Suppressor macrophage (primary cell): ENCODE measurements at regions not wholly inside any gene's neighbourhood (a gene's known extent, or its start where the extent isn't known, plus 50 kb on each side); places are given as distances from the start of the nearest gene placed in this dataset.

ENCODE experiments used
- DNase-seq, 4 experiments: peaks; one replicate each; pipeline ENCODE4 v3.0.0-alpha.2; 2020 to 2022

DNA sequence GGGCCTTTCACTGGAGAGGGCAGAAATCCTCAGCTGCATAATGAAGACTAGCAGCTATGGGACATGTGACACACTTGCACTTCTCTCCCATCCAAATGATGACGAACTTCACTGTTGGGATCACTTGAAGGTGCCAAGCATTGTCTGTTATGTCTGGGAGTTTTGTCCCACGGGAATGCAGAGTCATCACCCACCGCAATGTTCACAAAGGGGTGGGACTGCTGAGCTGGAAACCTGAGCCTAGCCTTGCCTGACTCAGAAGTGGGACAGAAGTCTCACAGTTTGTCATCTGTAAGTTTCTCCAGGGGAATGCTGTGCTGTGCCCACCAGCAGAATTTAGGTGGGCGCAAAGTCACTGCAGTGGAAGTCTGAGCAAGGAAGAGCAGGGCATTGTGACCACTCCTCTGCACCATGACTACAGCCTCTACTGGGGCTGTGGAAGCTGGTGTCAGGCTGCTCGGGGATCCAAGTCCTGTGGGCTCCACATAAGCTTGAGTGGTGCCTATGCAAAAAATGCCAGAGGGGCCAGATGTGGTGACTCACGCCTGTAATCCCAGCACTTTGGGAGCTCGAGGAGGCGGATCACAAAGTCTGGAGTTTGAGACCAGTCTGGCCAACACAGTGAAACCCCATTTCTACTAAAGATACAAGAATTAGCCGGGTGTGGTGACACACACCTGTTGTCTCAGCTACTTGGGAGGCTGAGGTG is 472.0 kb upstream of the CNTNAP2 start:
- no peak for DNase-seq

DNA sequence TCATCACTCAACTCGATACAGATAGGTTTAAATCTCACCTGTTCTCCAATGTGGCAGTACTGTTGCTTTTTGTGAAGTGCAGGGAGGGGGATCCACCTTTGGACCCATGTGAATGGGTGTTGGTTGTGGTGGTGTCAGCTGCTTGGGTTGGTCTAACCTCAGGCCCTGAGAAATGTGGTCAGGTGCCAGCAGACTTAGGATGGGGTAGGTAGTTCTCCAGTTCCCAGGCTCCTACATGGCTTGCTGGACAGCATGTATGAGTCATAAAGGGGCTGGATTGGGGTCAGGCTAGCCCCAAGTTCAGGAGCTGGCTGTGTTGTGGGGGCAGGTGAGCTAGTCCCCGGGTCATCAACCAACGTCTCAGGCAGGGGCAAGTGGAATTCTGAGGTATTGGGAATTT is 472.6 kb upstream of the CNTNAP2 start:
- no peak for DNase-seq

DNA sequence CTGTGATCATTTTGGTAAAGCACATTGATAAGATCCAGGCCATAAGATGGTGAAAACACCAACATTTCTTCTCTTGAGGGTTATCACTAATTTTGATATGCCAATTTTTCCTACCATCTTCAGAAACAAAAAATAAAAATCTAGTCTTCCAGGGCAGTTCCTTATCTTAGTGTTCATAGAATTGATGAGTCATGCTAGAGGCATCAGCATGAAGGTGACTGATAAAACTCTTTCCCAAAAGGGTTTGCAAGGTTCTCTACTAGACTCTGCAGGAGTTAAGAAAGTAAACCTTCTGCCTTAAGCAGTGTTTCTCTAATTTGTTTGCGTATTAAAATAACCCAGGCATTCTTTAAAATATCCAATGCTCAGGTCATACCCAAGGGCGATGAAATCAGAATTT is 483.1 kb upstream of the CNTNAP2 start:
- no peak for DNase-seq

DNA sequence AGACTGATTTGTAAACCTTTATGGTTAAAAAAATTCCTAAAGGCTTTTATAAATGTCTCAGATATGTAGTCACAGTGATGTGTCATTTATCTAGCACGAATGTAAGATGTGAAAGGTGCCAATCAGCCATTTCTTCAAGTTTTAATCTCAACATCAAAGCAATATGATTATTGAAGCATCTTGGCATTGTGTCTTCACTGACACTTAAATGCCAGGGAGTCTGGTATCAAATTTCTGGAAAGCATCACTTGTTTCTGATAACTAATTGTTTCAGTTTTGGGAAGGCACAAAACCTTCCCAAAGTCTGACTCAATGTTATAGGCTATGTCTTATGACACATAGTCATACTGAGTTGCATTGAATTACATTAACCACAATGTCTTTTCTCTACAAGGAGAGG is 492.0 kb upstream of the CNTNAP2 start:
- no peak for DNase-seq

DNA sequence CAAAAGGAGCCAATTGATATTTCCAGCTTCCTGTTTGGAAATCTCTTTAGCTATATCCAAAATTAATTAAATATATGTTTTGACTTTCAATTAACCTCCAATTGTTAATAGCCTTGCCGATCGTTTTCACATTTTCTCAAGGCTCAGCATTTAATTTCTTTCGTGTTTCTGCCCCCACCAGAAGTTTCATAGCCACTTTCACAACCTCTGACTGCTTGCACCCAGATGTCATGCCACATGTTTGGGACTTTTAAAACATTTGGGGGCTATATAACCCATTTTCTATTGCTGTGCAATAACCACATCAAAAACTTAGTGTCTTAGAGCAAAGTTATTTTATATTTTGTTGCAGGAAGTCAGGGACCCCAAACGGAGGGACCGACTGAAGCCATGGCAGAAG is 510.6 kb upstream of the CNTNAP2 start:
- no peak for DNase-seq

DNA sequence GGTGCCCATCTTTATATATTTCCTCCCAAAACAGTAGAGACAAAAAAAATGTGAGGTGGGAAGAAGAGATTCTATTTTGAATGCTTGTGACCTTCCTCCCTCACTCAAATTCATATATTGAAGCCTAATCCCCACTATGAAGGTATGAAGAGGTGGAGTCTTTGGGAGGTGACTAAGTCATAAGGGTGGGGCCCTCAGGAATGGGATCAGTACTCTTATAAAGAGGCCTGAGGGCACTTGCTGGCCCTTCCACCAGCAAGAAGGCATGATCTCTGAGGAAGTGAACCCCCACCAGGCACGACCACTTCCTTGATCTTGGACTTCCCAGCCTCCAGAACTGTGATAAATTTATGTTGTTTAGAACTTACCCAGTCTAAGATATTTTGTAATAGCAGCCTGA is 517.2 kb upstream of the CNTNAP2 start:
- no peak for DNase-seq

DNA sequence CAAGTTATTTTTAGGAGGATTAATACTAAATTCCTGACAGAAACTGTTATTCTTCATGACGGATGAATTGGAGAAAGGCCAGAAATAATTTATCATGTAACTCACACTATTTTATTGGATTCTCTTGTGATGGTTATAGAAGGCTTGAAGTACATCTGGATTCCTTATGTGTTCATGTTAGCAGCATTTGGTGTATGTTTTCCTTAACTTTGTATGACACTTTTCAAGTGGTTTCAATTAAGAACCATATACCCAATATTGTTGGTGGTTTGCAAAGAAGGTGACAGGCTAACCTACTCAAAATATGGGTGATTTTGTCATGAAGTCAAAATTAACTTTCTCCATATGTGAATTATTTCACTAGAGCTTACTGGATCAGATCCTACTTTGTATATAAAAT is 532.2 kb upstream of the CNTNAP2 start:
- DNase-seq, result no peak

DNA sequence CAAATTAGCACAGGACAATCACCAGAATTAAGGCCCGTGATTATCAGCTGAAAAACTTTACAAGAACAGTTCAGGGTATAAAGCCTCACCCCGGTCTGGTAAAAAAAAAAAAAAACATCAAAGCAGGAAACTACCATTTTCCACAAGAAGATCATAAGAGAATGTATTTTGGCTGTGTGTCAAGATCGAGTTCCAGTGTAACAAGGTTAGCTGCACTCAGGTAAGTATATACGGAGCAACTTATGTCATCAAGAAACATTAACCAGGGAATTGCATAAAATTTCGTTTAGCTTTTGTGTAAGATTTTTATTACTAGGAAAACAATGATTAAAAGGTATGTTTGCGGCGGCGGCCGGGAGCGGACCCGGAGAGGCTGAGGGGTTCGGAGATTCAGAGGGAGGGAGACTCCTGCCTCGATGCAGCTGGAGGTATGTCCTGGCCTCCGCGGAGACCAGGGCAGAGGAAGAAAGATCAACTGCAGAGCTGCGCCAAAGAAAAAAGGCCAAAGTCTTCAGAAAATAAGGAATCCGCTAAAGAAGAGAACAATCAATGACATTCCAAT is 533.8 kb upstream of the CNTNAP2 start:
- no peak for DNase-seq

DNA sequence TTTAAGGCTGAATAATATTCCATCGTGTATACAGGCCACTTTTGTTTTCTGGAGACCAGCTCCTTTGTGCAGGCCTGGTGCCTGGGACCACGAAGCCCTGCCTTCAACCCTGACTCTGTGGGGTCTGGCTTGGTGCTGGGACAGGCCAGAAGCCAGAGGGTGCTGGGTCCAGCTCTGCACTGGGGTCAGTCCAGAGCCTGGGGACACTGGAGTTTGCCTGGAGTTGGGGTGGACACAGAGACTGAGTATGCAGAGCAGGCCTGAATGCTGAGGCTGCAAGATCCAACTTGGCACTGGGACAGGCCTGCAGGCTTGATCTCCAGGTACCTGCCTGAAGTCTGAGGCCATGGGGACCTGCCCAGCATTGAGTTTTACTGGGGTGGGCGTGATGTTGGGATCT is 558.8 kb upstream of the CNTNAP2 start:
- no peak for DNase-seq

DNA sequence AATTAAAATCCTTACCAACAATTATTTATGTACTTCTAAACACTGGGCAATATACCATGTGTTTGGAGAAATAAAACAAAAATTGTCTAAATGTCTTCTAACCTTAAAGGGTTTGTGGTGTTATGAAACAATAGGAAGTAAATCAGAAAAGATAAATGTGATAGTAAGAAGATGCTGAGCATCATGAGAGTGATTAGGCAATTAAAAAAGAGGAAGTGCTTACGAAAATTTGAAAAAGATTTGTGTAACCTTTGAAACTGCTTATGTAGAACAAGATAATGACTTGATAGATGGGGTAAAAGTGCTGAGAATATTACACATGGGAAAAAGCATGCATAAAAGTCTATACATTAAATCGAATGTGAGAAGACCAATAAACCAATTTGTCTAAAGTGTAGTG is 573.4 kb upstream of the CNTNAP2 start:
- DNase-seq, result peak in 2 of 4 experiments; percentile 1 to 6

DNA sequence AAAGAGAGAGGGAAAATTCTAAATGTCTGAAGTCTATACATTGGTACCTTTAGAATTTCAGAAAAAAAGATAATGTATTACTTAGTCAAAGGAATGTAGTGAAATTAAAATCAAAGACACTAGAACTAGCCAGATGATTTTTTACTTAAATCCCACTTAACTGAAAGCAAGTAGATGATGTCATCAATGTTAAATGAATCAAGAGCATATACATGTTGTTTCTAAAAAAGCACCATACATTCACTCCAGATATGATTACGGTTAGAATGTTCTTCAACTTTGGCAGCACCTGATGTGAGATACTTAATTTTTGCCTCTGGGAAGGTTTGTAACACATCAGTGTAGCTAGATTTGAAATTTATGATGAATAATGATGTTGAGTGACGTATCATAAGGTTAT is 576.7 kb upstream of the CNTNAP2 start:
- DNase-seq, result no peak

DNA sequence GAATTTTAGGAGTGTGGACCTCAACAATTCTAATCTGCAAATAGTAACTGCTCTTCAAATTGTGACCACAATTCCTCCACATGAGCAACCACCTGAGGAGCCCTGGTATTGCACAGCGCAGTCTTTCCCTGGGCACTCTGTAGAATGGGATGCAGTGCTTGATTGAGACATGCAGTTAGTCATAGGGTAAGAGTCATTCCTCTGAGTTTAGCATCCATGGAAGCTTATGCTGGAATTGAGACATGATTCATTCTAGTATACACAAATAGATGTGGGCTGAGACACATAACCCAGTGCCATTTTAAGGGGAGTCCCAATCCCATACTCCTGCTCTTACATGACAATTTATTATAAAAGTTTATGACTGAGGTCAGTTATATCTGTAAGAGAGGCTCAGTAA is 582.3 kb upstream of the CNTNAP2 start:
- DNase-seq, result no peak

DNA sequence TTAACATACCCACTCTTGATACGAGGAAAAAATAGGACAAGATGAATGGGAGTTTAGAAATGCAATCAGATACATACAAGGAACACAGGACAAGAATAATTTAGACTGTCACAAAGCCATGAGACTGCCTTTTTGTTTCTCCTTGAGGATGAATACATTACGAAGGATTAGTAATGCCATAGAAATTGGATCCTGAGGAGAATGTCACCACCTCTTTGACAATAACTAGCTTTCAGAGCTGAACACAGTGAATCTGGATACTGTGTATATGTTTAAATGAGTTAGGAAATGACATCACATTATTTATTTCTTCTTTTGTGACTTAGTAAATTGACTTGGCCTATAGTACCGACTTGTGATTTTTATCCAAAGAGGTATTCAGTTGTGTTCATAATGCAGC is 596.3 kb upstream of the CNTNAP2 start:
- DNase-seq, result no peak

DNA sequence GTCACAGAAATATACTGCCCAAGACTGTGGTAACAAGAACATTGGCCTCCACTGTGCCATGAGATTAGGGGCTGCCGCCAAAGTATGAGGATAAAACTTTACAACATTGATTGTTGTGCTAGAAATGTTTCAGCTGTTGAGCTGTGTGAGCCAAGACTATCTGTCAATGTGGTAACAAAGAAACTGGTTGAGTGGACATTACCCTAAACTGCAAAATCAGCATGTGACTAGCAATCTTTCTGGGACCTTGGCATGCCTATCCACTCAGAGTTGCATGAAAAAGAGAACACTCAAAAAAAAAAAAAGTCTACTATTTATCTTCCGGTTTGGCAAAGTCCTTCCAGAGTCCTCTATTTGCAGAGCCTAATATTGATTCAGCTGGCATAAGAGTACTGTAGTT is 605.6 kb upstream of the CNTNAP2 start:
- no peak for DNase-seq

DNA sequence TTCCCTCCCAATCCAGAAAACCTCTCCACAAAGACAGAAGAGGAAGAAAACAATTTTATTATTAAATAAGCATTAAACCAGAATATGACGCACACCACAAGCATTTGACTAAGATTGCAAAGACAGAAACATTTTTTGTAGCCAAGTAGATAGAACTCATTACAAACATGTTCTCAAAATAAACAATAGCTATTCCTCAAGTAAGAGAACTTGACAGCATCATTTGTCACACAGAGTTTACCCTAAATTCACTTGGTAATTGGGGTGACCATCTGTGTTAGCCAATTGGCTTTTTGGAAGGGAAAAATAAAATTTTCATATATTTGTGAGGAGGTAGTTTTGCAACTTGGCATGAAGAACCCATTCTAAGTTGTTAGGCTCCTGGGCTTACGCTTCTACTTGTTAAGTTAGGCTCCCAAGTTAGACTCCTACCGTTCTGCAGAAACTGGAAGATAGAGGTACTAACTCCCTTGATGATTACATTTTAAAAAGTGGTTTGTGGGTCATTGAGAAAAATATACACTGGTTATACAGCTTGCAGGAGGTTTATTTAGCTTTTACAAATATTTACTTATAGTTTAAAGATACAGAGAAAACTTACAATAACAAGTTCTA is 618.6 kb upstream of the CNTNAP2 start:
- no peak for DNase-seq

DNA sequence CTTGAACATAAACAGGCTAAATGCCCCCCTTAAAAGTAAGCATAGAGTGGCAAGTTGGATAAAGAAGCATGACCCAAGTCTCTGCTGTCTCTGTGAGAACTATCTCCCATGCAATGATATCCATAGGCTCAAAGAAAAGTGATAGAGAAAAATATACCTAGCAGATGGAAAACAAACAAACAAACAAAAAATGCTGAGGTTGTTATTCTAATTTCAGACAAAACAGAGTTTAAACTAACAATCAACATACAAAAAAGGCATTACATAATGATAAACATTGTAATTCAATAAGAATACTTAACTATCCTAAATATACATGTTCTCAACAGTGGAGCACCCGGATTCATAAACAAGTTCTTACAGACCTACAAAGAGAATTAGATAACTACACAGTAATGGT is 626.2 kb upstream of the CNTNAP2 start:
- DNase-seq, result no peak

DNA sequence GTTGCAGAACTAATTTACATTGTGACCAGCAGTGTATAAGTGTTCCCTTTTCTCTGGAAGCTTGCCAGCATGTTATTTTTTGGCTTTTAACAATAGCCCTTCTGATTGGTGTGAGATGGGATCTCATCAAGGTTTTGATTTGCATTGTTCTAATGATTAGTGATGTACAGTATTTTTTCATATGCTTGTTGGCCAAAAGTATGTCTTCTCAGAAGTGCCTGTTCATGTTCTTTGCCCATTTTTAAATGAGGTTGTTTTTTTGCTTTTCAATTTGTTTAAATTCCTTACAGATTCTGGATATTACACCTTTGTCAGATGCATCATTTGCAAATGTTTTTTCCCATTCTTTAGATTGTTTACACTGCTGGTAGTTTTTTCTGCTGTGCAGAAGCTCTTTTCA is 627.0 kb upstream of the CNTNAP2 start:
- DNase-seq, result no peak

DNA sequence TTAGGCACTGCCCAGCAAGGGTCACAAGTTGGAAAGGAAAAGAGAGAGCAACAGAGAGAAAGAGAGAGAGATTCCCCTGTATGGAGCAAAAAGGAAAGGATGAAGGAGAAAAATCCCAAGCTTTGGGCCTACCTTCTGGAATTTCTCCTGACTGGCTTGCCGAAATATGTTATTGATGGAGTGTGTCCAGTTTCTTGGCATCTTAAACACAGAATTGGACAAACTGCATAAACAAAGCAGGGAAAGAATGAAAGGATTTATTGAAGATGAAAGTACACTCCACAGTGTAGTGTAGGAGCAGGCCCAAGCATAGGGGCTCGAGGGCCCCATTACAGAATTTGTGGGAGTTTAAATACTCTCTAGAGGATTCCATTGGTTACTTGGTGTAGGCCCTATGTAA is 627.8 kb upstream of the CNTNAP2 start:
- DNase-seq, result no peak

DNA sequence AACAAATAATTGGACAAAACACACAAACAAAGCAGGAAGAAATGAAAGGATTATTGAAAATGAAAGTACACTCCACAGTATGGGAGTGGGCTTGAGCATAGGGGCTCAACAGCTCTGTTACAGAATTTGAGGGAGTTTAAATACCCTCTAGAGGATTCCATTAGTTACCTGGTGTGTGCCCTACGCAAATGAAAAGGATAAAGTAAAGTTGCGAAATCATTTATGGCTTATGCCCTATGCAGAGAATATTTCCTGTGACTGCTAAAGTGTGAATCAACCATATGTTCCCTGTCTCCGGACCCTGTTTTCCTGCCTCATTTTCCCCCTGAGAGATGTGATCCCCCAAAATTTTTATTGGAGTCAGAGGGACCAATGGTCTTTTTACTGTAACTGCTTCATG is 634.6 kb upstream of the CNTNAP2 start:
- DNase-seq, result no peak

DNA sequence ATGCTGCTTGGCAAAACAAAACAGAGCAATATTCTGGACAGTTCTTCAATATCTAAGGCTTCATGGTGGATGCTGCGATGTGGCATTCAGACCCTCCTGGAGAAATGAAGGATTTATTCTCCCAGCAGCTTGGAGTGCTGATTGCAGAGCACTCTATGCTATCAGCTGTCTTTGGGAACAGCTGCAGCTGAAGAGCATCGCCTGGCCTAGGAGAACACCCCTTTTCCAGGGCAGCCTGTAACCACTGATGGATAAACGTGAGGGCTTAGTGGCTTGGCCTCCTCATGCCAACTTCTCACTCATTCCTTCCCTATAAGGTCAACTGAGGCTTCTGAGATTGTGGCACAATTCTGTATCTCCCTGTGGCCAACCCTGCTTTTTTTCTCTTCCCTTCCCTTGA is 638.1 kb upstream of the CNTNAP2 start:
- no peak for DNase-seq

DNA sequence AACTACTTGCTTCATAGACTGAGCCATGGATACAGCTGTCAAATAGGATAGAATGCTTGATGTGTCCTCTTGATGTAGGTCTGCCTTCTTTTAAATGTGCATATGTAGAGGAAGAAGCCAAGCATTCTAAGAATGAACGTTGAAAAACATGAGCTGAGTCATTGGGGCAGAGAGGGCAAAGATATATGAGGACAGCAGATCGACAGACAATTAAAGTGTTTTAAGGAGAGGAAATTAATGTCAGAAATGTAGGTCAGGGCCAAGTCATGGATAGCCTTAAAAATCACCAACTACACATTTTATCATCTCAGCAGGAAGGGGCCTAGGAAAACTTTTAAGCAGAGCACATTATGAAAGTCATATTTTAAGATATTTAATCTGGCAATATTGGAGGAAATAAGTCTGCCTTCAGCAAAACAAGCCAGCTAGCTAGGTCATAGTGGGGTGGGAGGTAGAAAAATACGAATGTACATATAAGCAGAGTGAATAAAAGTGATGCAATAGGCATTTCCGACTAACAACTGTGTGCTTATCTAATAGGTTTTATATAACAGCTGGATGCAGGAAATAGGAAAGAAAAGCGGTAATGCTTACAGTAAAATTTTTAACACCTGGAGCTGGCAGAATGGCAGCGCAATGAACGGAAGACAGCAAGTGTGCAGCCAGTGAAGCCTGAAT is 638.3 kb upstream of the TPK1 start:
- DNase-seq, result no peak

DNA sequence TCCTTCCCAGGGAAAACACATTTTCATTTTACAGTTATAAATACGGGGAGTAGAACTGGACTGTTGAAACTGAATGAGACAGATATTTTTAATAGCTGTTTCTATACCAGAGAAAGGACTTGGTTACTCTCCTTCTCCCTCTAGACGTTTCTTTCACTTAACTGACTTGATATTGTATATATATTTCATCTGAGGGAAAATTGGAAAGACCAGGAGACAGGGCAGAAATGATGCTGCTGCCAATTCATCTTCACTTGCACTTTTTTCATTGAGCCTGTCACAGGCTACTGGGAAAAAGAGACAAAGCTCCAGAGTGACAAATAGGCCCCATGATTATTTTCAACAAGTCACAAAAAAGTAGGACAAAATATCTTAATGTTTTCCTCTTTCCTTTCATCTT is 636.0 kb upstream of the TPK1 start:
- DNase-seq, result no peak

DNA sequence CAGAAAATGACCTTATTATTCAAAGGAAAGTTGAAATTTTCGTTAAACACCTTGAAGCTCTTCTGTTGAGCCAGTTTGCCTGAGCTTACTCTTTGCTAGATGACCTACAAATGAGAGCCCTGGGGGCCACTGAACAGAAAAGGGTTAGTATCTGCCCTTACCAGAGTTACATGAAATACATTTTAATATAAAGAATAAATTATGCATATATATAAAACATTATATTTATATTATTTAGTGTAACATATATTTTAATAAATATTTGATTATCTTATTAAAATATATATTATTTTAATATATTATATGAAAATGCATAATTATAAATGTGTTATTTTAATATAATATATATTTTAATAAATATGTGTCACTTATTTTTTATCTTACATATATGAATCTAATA is 628.4 kb upstream of the TPK1 start:
- DNase-seq, result no peak

DNA sequence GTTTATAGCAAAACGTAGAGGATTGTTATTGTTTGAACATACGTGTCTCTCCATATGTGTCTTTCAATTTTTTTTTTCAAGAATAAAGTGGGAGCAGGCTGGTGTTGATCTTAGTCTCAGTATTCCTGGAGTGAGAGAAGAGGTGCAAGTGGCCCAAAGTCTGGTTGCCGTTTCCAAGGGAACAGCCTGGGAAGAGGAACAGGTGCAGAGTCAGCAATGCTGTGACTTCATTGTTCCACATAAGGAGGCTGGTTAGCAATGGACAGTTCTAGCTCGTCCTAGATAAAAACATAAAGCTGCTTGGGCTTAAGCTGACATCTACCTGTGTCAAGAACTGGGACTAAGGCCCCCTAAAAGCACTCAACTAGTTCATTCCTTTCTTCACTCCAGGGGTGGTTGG is 626.6 kb upstream of the TPK1 start:
- no peak for DNase-seq
